Ishikawa (cell line): ENCODE measurements at regions not wholly inside any gene's neighbourhood (a gene's known extent, or its start where the extent isn't known, plus 50 kb on each side); places are given as distances from the start of the nearest gene placed in this dataset.

Experiments
- CEBPB ChIP-seq: IDR thresholded peaks from 2 replicates; pipeline ENCODE4 v1.6.1; 2012
- CREB1 ChIP-seq: IDR thresholded peaks from 2 replicates; pipeline ENCODE4 v1.6.1; 2012; ENCODE audit warnings: low read depth
- EGR1 ChIP-seq: IDR thresholded peaks from 2 replicates; pipeline ENCODE4 v1.6.1; 2012
- RAD21 ChIP-seq: IDR thresholded peaks from 2 replicates; pipeline ENCODE4 v1.6.1; 2012; ENCODE audit warnings: low read depth

DNA sequence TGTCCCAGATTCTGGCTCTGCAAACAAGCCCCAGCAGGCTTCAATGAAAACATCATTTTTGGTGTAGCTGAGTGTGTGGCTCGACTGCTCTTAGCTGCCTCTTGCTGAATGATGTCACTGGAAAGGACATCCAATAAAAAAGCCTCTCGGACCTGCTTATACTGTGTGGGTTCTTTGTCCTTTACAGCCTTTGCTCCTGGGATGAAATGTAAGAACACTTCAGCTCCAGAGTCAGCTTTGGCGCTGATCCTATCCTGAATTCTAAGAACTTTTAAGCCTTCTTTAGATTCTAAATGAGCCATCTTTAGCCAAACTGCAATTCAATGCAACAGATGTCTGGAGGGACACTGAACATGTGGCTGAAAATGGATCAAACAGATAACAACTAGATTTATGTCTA lies 404.6 kb upstream of the C9orf72 start:
- TF ChIP-seq RAD21 (no peak), EGR1 (no peak), CREB1 (no peak), CEBPB (no peak)
